ENCODE measurements at regions not wholly inside any gene's neighbourhood (a gene's known extent, or its start where the extent isn't known, plus 50 kb on each side); places are given as distances from the start of the nearest gene placed in this dataset.

GRCh38 chr16:73290258-73290657, 242.3 kb upstream of the ZFHX3 start:
- H3K4me3 ChIP-seq (ENCODE audit: low read length) = no peak overlapping the region

GRCh38 chr16:73289232-73289631, 241.3 kb upstream of the ZFHX3 start:
- Histone ChIP-seq H3K27me3 (ENCODE audit: control insufficient read depth, insufficient read depth, low read length) (no peaks in the 10 kb centered on the region), H3K27ac (ENCODE audit: low read depth, low read length) (no peak overlapping the region), H3K4me1 (ENCODE audit: control insufficient read depth, insufficient read depth, low read length) (no peaks in the 10 kb centered on the region), H3K36me3 (ENCODE audit: control insufficient read depth, insufficient read depth, low read length) (no peaks in the 10 kb centered on the region), H3K4me3 (ENCODE audit: low read length) (no peak overlapping the region), H3K9ac (ENCODE audit: low read length) (no peak overlapping the region)

More at GRCh38 chr16:73290258-73290657, 242.3 kb upstream of the ZFHX3 start:
- Histone ChIP-seq H3K36me3 (ENCODE audit: control insufficient read depth, insufficient read depth, low read length) (no peaks in the 10 kb centered on the region), H3K27me3 (ENCODE audit: control insufficient read depth, insufficient read depth, low read length) (no peaks in the 10 kb centered on the region), H3K4me1 (ENCODE audit: control insufficient read depth, insufficient read depth, low read length) (no peaks in the 10 kb centered on the region), H3K27ac (ENCODE audit: low read depth, low read length) (no peak overlapping the region), H3K9ac (ENCODE audit: low read length) (no peak overlapping the region)

- Histone ChIP-seq H3K4me3 (ENCODE audit: low read length) (no peak overlapping the region), H3K27ac (ENCODE audit: low read depth, low read length) (no peak overlapping the region), H3K9ac (ENCODE audit: low read length) (no peak overlapping the region), H3K4me1 (ENCODE audit: control insufficient read depth, insufficient read depth, low read length) (no peaks in the 10 kb centered on the region), H3K36me3 (ENCODE audit: control insufficient read depth, insufficient read depth, low read length) (no peaks in the 10 kb centered on the region), H3K27me3 (ENCODE audit: control insufficient read depth, insufficient read depth, low read length) (no peaks in the 10 kb centered on the region)
Measured at GRCh38 chr16:73288520-73288919, 240.6 kb upstream of the ZFHX3 start.

- Histone ChIP-seq H3K4me3 (ENCODE audit: low read length) (no peak overlapping the region), H3K4me1 (ENCODE audit: control insufficient read depth, insufficient read depth, low read length) (no peaks in the 10 kb centered on the region), H3K27ac (ENCODE audit: low read depth, low read length) (no peak overlapping the region), H3K27me3 (ENCODE audit: control insufficient read depth, insufficient read depth, low read length) (no peaks in the 10 kb centered on the region), H3K9ac (ENCODE audit: low read length) (no peak overlapping the region), H3K36me3 (ENCODE audit: control insufficient read depth, insufficient read depth, low read length) (no peaks in the 10 kb centered on the region)
Measured at GRCh38 chr16:73287859-73288405, 240.0 kb upstream of the ZFHX3 start.

GRCh38 chr16:73286346-73287267, 238.7 kb upstream of the ZFHX3 start:
- Histone ChIP-seq H3K36me3 (ENCODE audit: control insufficient read depth, insufficient read depth, low read length) (no peaks in the 10 kb centered on the region), H3K27me3 (ENCODE audit: control insufficient read depth, insufficient read depth, low read length) (no peaks in the 10 kb centered on the region), H3K27ac (ENCODE audit: low read depth, low read length) (no peak overlapping the region), H3K4me1 (ENCODE audit: control insufficient read depth, insufficient read depth, low read length) (no peaks in the 10 kb centered on the region), H3K4me3 (ENCODE audit: low read length) (no peak overlapping the region), H3K9ac (ENCODE audit: low read length) (no peak overlapping the region)

GRCh38 chr16:73285436-73286201, 237.7 kb upstream of the ZFHX3 start:
- H3K27ac ChIP-seq (ENCODE audit: low read depth, low read length) = no peak overlapping the region
- no peaks in the 10 kb centered on the region for H3K4me1 ChIP-seq (ENCODE audit: control insufficient read depth, insufficient read depth, low read length)
- H3K27me3 ChIP-seq (ENCODE audit: control insufficient read depth, insufficient read depth, low read length) = no peaks in the 10 kb centered on the region
- no peak overlapping the region for H3K4me3 ChIP-seq (ENCODE audit: low read length)
- no peak overlapping the region for H3K9ac ChIP-seq (ENCODE audit: low read length)
- H3K36me3 ChIP-seq (ENCODE audit: control insufficient read depth, insufficient read depth, low read length) = no peaks in the 10 kb centered on the region

- Histone ChIP-seq H3K27ac (ENCODE audit: low read depth, low read length) (no peak overlapping the region), H3K9ac (ENCODE audit: low read length) (no peak overlapping the region), H3K36me3 (ENCODE audit: control insufficient read depth, insufficient read depth, low read length) (no peaks in the 10 kb centered on the region), H3K4me3 (ENCODE audit: low read length) (no peak overlapping the region), H3K4me1 (ENCODE audit: control insufficient read depth, insufficient read depth, low read length) (no peaks in the 10 kb centered on the region), H3K27me3 (ENCODE audit: control insufficient read depth, insufficient read depth, low read length) (no peaks in the 10 kb centered on the region)
Measured at GRCh38 chr16:73280388-73280787, 232.5 kb upstream of the ZFHX3 start.

GRCh38 chr16:73279451-73279850, 231.5 kb upstream of the ZFHX3 start:
- no peaks in the 10 kb centered on the region for H3K4me1 ChIP-seq (ENCODE audit: control insufficient read depth, insufficient read depth, low read length)
- no peaks in the 10 kb centered on the region for H3K27me3 ChIP-seq (ENCODE audit: control insufficient read depth, insufficient read depth, low read length)
- H3K4me3 ChIP-seq (ENCODE audit: low read length) = no peak overlapping the region
- H3K27ac ChIP-seq (ENCODE audit: low read depth, low read length) = no peak overlapping the region
- H3K36me3 ChIP-seq (ENCODE audit: control insufficient read depth, insufficient read depth, low read length) = no peaks in the 10 kb centered on the region
- H3K9ac ChIP-seq (ENCODE audit: low read length) = no peak overlapping the region

GRCh38 chr16:73277071-73277470, 229.1 kb upstream of the ZFHX3 start:
- Histone ChIP-seq H3K4me3 (ENCODE audit: low read length) (no peak overlapping the region), H3K27ac (ENCODE audit: low read depth, low read length) (no peak overlapping the region), H3K27me3 (ENCODE audit: control insufficient read depth, insufficient read depth, low read length) (no peaks in the 10 kb centered on the region), H3K36me3 (ENCODE audit: control insufficient read depth, insufficient read depth, low read length) (no peaks in the 10 kb centered on the region), H3K9ac (ENCODE audit: low read length) (no peak overlapping the region), H3K4me1 (ENCODE audit: control insufficient read depth, insufficient read depth, low read length) (no peaks in the 10 kb centered on the region)

- Histone ChIP-seq H3K36me3 (ENCODE audit: control insufficient read depth, insufficient read depth, low read length) (no peaks in the 10 kb centered on the region), H3K27ac (ENCODE audit: low read depth, low read length) (no peak overlapping the region), H3K4me1 (ENCODE audit: control insufficient read depth, insufficient read depth, low read length) (no peaks in the 10 kb centered on the region), H3K4me3 (ENCODE audit: low read length) (no peak overlapping the region), H3K9ac (ENCODE audit: low read length) (no peak overlapping the region), H3K27me3 (ENCODE audit: control insufficient read depth, insufficient read depth, low read length) (no peaks in the 10 kb centered on the region)
Measured at GRCh38 chr16:73275448-73275847, 227.5 kb upstream of the ZFHX3 start.

- H3K4me1 ChIP-seq (ENCODE audit: control insufficient read depth, insufficient read depth, low read length) = no peaks in the 10 kb centered on the region
- H3K4me3 ChIP-seq (ENCODE audit: low read length) = no peak overlapping the region
- H3K36me3 ChIP-seq (ENCODE audit: control insufficient read depth, insufficient read depth, low read length) = no peaks in the 10 kb centered on the region
- no peak overlapping the region for H3K27ac ChIP-seq (ENCODE audit: low read depth, low read length)
- no peak overlapping the region for H3K9ac ChIP-seq (ENCODE audit: low read length)
- no peaks in the 10 kb centered on the region for H3K27me3 ChIP-seq (ENCODE audit: control insufficient read depth, insufficient read depth, low read length)
Measured at GRCh38 chr16:73275024-73275423, 227.1 kb upstream of the ZFHX3 start.

GRCh38 chr16:73274140-73274539, 226.2 kb upstream of the ZFHX3 start:
- no peaks in the 10 kb centered on the region for H3K36me3 ChIP-seq (ENCODE audit: control insufficient read depth, insufficient read depth, low read length)
- H3K27ac ChIP-seq (ENCODE audit: low read depth, low read length) = no peak overlapping the region
- no peak overlapping the region for H3K9ac ChIP-seq (ENCODE audit: low read length)
- no peak overlapping the region for H3K4me3 ChIP-seq (ENCODE audit: low read length)
- H3K4me1 ChIP-seq (ENCODE audit: control insufficient read depth, insufficient read depth, low read length) = no peaks in the 10 kb centered on the region
- H3K27me3 ChIP-seq (ENCODE audit: control insufficient read depth, insufficient read depth, low read length) = no peaks in the 10 kb centered on the region
